A673 (cell line): ENCODE measurements at regions not wholly inside any gene's neighbourhood (a gene's known extent, or its start where the extent isn't known, plus 50 kb on each side); places are given as distances from the start of the nearest gene placed in this dataset.

ENCODE experiments used
- CTCF ChIP-seq: fragments of 300-800, 200-600 bp; sonication (generic); conservative IDR thresholded peaks from 2 replicates; pipeline ENCODE4 v1.5.1; 2017; ENCODE audit warnings: low read depth, mild to moderate bottlenecking, antibody characterized with exemption, low read length, moderate library complexity, mixed read lengths
- EZH2 ChIP-seq: fragments of 200-600 bp; sonication (generic); IDR thresholded peaks from 2 replicates; pipeline ENCODE4 v1.6.1; 2017; ENCODE audit warnings: borderline replicate concordance, low read depth, mild to moderate bottlenecking, mixed read lengths, antibody characterized with exemption, low read length; ENCODE audit not compliant: poor library complexity, severe bottlenecking

GRCh38 chr13:62158520-62158919, 742.9 kb upstream of the PCDH20 start:
- TF ChIP-seq CTCF (no peak), EZH2 (no peak)
